ENCODE measurements at regions not wholly inside any gene's neighbourhood (a gene's known extent, or its start where the extent isn't known, plus 50 kb on each side); places are given as distances from the start of the nearest gene placed in this dataset.

- DNase-seq = no peak
These were observed 69.1 kb upstream of the PUDP start for GRCh38 chrX:7216981-7217587.

- no peak for DNase-seq
These were observed 67.9 kb upstream of the PUDP start for GRCh38 chrX:7215842-7216241.

GRCh38 chrX:7214251-7214650 is 66.3 kb upstream of the PUDP start:
- no peak for DNase-seq

GRCh38 chrX:7205037-7205577 is 57.2 kb upstream of the PUDP start:
- DNase-seq = no peak

GRCh38 chrX:7204619-7205018 is 56.7 kb upstream of the PUDP start:
- DNase-seq = no peak

GRCh38 chrX:7202206-7202605 is 54.3 kb upstream of the PUDP start:
- no peak for DNase-seq

GRCh38 chrX:7201496-7201895 is 53.5 kb upstream of the PUDP start:
- no peak for DNase-seq

GRCh38 chrX:7198499-7198898 is 50.5 kb upstream of the PUDP start:
- no peak for DNase-seq
